Thyroid gland (tissue), 4 donors: ENCODE measurements at regions not wholly inside any gene's neighbourhood (a gene's known extent, or its start where the extent isn't known, plus 50 kb on each side); places are given as distances from the start of the nearest gene placed in this dataset.
"Not testable (repeated sequence)": the region's sequence is repeated elsewhere in the genome, so short reads cannot be mapped to it uniquely, and the experiment has no call there.

ENCODE experiments used
- CTCF ChIP-seq, 6 experiments: fragments of 200-600 bp in 3 of 6; fragments of 450-650 bp in 3 of 6; sonication (generic) in 3 of 6; IDR thresholded peaks; one replicate each; pipeline ENCODE4 v1.5.1; 2016 to 2019; ENCODE audit warnings: antibody characterized with exemption in 6 of 6, mild to moderate bottlenecking in 2 of 6, inconsistent platforms in 1 of 6, moderate library complexity in 1 of 6
- POLR2A ChIP-seq, 2 donors: fragments of 450-650 bp; IDR thresholded peaks; one replicate each; pipeline ENCODE4 v1.6.1; 2017; ENCODE audit warnings: antibody characterized with exemption in 2 of 2, mild to moderate bottlenecking in 2 of 2, moderate library complexity in 1 of 2

- TF ChIP-seq CTCF, POLR2A (IDR thresholded peaks at IDR 0.05): not testable (repeated sequence)
Measured at GRCh38 chr2:90323612-90324558, 1632.4 kb downstream of the RPIA start.
